Hematopoietic multipotent progenitor cell (in vitro differentiated cells): ENCODE measurements at regions not wholly inside any gene's neighbourhood (a gene's known extent, or its start where the extent isn't known, plus 50 kb on each side); places are given as distances from the start of the nearest gene placed in this dataset.
A peak's percentile ranks its signal among the peaks of the same experiment; 100 is the strongest.
"Not testable (repeated sequence)": the region's sequence is repeated elsewhere in the genome, so short reads cannot be mapped to it uniquely, and the experiment has no call there.

ENCODE experiments used
- DNase-seq, 3 donors: peaks; one replicate each; pipeline ENCODE4 v3.0.0-alpha.2; 2011 to 2015; ENCODE audit warnings: low read depth in 2 of 3, low spot score in 2 of 3

DNA sequence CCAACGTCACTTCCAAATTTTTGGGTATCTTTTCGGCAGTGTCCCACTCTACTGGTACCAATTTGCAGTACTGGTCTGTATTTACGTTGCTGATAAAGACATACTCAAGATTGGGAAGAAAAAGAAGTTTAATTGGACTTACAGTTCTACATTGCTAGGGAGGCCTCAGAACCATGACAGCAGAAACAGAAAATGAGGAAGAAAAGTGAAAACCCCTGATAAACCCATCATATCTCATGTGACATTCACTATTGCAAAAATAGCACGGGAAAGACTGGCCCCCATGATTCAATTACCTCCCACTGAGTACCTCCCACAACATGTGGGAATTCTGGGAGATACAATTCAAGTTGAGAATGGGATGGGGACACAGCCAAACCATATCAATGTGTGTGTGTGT, 364.0 kb upstream of the KCND2 start:
- no peak for DNase-seq

DNA sequence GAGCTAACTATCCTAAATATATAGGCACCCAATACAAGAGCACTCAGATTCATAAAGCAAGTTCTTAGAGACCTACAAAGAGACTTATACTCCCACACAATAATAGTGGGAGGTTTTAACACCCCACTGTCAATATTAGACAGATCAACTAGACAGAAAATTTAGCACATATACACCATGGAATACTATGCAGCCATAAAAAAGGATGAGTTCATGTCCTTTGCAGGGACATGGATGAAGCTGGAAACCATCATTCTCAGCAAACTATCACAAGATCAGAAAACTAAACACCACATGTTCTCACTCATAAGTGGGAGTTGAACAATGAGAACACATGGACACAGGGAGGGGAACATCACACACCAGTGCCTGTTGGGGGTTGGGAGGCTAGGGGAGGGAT, 358.9 kb upstream of the KCND2 start:
- not testable (repeated sequence) for DNase-seq

- no peak for DNase-seq
Observed at GRCh38 chr7:119916501-119916900, 356.5 kb upstream of the KCND2 start.

DNA sequence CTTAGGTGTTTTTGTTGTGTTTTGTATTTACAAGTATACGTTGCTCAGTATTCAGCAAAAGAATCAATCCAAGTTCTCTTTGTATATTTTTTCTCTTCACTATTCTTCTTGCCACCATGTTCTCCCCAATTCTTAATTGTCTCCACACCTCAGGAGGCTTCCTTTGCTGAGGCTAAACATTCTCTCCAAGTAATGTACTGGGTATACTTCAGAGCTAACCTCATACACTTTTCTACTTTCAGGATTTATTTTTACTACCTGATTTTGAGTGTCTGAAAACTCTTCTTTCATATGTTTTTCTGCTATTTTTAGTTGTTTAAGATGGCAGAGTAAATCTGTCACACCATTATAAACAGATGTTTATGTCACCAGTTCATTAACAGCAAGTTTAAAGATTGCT, 354.8 kb upstream of the KCND2 start:
- DNase-seq: no peak

GRCh38 chr7:119919986-119920385, 353.0 kb upstream of the KCND2 start:
- no peak for DNase-seq

DNA sequence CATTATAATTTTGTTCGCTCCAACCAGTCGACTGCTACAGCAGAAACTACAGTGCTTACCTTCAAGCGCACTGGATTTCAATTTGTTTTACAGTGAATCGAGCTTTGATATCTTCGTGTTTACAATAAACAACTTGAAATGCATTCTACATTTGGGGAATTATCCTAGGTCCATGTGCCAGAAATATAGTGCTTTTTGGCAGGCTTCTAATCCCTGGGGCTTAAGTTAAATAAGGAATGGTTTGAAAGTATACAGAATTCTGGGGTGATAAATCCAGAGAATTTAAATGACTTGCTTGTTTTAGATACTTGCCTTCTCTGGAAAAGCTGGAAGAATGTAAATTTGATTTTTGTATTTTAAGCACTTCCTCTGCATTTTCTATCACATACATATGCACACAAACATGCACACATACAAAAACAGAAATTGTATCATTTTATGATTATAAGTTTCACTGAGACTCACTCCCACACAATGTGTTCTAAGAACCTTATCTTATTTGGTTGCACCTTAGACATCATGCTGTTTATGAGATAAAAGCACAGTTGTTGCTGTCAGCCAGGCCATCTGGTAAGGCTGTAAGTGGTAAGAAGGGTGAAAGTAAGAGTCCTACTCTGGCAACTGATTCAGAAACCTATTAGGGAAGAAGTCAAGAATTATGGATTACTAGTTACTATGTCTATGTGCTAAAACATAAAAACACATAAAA, 347.2 kb upstream of the KCND2 start:
- no peak for DNase-seq

- DNase-seq: no peak
Observed at GRCh38 chr7:119929891-119930290, 343.1 kb upstream of the KCND2 start.

DNA sequence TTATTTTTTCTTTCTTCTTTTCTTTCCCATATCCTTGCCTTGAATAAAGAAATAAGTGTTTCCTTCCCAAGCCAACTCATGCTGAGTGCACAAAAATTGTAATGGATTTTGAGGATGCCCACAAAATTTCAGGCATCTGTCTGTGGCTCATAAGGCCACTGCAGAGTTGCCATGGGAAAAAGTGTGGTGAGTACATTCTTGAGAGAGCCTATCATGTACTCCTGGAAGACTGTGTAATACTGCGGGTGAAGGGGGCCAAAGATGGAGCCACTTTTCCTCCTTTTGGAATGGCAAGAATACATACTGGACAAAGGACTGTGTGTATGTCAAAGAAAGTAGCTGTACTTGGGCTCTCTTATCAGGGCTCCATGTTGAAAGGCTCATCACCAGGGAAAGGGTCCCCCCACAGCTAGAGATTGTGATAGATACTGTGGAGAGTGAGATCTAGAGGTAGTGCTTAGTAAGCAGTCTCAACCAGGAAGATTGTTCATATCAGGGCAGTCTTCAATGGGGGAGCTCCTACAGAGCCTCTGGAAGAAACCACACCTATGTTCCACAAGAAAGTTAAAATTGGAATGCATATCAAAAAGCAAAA, 341.6 kb upstream of the KCND2 start:
- DNase-seq: no peak

- peak in 2 of 3 donors; percentile 7 to 41 for DNase-seq
Observed at GRCh38 chr7:119935418-119936025, 337.5 kb upstream of the KCND2 start.

- no peak for DNase-seq
Observed at GRCh38 chr7:119936836-119937235, 336.1 kb upstream of the KCND2 start.

- DNase-seq: no peak
Observed at GRCh38 chr7:119937745-119938144, 335.2 kb upstream of the KCND2 start.

DNA sequence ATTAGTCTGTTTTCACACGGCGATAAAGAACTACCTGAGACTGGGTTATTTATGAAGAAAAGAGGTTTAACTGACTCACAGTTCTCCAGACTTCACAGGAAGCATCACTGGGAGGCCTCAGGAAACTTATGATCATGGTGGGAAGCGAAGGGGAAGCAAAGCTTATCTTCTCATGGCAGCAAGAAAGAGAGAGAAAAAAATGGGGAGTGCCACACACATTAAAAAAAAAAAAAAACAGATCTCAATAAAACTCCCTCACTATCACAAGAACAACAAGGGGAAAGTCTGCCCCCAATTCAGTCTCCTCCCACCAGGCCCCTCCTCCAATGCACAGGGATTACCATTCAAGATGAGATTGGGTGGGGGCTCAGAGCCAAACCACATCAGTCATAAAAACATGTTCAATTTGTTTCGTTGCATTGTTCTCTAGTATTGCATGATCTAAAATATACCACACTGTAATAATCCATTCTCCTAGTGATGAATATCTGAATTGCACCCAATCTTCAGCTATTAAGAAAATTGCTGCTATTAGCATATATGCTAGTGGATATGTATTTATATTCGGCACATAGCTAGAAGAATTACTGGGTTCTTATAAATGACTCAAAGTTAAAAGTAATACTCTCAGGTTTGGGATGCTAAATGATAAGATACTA, 328.9 kb upstream of the KCND2 start:
- DNase-seq: peak in 2 of 3 donors; percentile 7 to 15

GRCh38 chr7:119944601-119944972, 328.4 kb upstream of the KCND2 start:
- DNase-seq: no peak

- no peak for DNase-seq
Observed at GRCh38 chr7:119945822-119946221, 327.2 kb upstream of the KCND2 start.

DNA sequence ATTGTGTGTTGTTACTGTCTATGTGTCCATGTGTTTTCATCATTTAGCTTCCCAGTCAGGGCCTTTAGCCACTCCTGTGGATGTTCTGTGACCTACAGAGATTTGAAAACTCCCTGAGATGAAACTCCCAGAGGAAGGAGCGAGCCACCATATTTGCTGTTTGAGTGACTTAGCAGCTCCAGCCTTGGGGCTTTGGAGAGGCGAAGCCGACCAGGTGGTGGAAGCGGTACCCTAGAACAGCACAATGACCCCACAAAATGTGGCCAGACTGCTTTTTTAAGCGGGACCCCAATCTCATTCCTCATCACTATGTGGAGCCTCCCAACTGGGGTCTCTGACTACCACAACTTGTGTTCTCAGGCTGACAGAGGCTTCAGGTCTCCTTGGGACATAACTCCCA, 323.9 kb upstream of the KCND2 start:
- DNase-seq: no peak

- DNase-seq: not testable (repeated sequence)
Observed at GRCh38 chr7:119950390-119951041, 322.5 kb upstream of the KCND2 start.

- DNase-seq: not testable (repeated sequence)
Observed at GRCh38 chr7:119951614-119952013, 321.4 kb upstream of the KCND2 start.

GRCh38 chr7:119957335-119957734, 315.6 kb upstream of the KCND2 start:
- DNase-seq: no peak

DNA sequence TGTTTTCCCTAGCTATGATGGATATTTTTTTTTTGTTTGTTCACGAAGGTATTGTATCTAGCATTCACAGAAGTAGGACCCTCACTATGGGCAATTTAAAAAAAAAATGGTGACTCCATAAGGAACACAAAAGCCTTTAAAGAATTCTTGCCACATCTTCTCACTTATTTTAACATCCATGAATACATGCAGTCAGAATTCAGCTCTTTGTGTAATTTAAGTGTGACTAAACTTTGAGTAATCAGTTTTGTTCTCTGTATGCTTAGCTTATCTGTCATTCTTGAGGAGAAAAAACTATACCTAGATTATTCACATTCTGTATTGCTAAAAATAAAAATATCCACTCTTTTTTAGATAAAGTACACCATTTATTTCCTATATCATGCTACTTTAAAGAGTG, 313.2 kb upstream of the KCND2 start:
- no peak for DNase-seq

GRCh38 chr7:119963654-119964053, 309.3 kb upstream of the KCND2 start:
- DNase-seq: no peak

- no peak for DNase-seq
Observed at GRCh38 chr7:119964065-119964464, 308.9 kb upstream of the KCND2 start.
